HEK293 (cell line): ENCODE measurements at regions not wholly inside any gene's neighbourhood (a gene's known extent, or its start where the extent isn't known, plus 50 kb on each side); places are given as distances from the start of the nearest gene placed in this dataset.

Experiments
- KLF17 ChIP-seq: fragments of 450-650 bp; formaldehyde crosslinking; IDR thresholded peaks from 2 replicates; pipeline ENCODE4 v1.5.1; 2016; ENCODE audit warnings: missing biosample characterization, missing genetic modification characterization
- KLF9 ChIP-seq: fragments of 450-650 bp; formaldehyde crosslinking; IDR thresholded peaks from 2 replicates; pipeline ENCODE4 v1.5.1; 2016; ENCODE audit warnings: missing biosample characterization, missing genetic modification characterization, low read depth
- OVOL3 ChIP-seq: fragments of 450-650 bp; formaldehyde crosslinking; IDR thresholded peaks from 2 replicates; pipeline ENCODE4 v1.5.1; 2016; ENCODE audit warnings: missing biosample characterization, missing genetic modification characterization
- PRDM1 ChIP-seq: fragments of 450-650 bp; formaldehyde crosslinking; IDR thresholded peaks from 2 replicates; pipeline ENCODE4; 2016; ENCODE audit warnings: missing biosample characterization, missing genetic modification characterization
- TCF7L2 ChIP-seq: IDR thresholded peaks from 2 replicates; pipeline ENCODE4 v1.6.1; 2011; ENCODE audit warnings: low read depth, mild to moderate bottlenecking, inconsistent platforms, low read length, moderate library complexity, borderline replicate concordance
- ZEB2 ChIP-seq: fragments of 450-650 bp; formaldehyde crosslinking; IDR thresholded peaks from 2 replicates; pipeline ENCODE4 v1.5.1; 2016; ENCODE audit warnings: missing biosample characterization, missing genetic modification characterization
- ZFP41 ChIP-seq: fragments of 450-650 bp; formaldehyde crosslinking; IDR thresholded peaks from 2 replicates; pipeline ENCODE4 v1.5.1; 2016; ENCODE audit warnings: missing biosample characterization, missing genetic modification characterization, borderline replicate concordance
- ZNF132 ChIP-seq: fragments of 450-650 bp; formaldehyde crosslinking; IDR thresholded peaks from 2 replicates; pipeline ENCODE4 v1.5.1; 2017; ENCODE audit warnings: missing biosample characterization, missing genetic modification characterization, borderline replicate concordance
- ZNF146 ChIP-seq: fragments of 450-650 bp; formaldehyde crosslinking; IDR thresholded peaks from 2 replicates; pipeline ENCODE4 v1.5.1; 2016; ENCODE audit warnings: missing biosample characterization, missing genetic modification characterization
- ZNF148 ChIP-seq: fragments of 450-650 bp; formaldehyde crosslinking; IDR thresholded peaks from 2 replicates; pipeline ENCODE4 v1.5.0; 2017; ENCODE audit warnings: missing biosample characterization, missing genetic modification characterization, borderline replicate concordance
- ZNF155 ChIP-seq: fragments of 450-650 bp; formaldehyde crosslinking; IDR thresholded peaks from 2 replicates; pipeline ENCODE4 v1.5.1; 2016; ENCODE audit warnings: missing biosample characterization, missing genetic modification characterization
- ZNF174 ChIP-seq: fragments of 450-650 bp; formaldehyde crosslinking; IDR thresholded peaks from 2 replicates; pipeline ENCODE4 v1.5.0; 2017; ENCODE audit warnings: missing biosample characterization, mild to moderate bottlenecking, missing genetic modification characterization
- ZNF175 ChIP-seq: fragments of 450-650 bp; formaldehyde crosslinking; IDR thresholded peaks from 2 replicates; pipeline ENCODE4 v1.5.1; 2016; ENCODE audit warnings: missing biosample characterization, missing genetic modification characterization
- ZNF19 ChIP-seq: fragments of 450-650 bp; formaldehyde crosslinking; IDR thresholded peaks from 2 replicates; pipeline ENCODE4; 2016; ENCODE audit warnings: missing biosample characterization, missing genetic modification characterization, low read depth
- ZNF239 ChIP-seq: fragments of 450-650 bp; formaldehyde crosslinking; IDR thresholded peaks from 2 replicates; pipeline ENCODE4 v1.5.1; 2016; ENCODE audit warnings: missing biosample characterization, missing genetic modification characterization
- ZNF302 ChIP-seq: fragments of 450-650 bp; formaldehyde crosslinking; IDR thresholded peaks from 2 replicates; pipeline ENCODE4 v1.5.1; 2016; ENCODE audit warnings: missing biosample characterization, missing genetic modification characterization, low read depth
- ZNF341 ChIP-seq: fragments of 450-650 bp; formaldehyde crosslinking; IDR thresholded peaks from 2 replicates; pipeline ENCODE4; 2016; ENCODE audit warnings: low read depth, missing biosample characterization, missing genetic modification characterization
- ZNF350 ChIP-seq: fragments of 450-650 bp; formaldehyde crosslinking; IDR thresholded peaks from 2 replicates; pipeline ENCODE4 v1.5.0; 2017; ENCODE audit warnings: missing biosample characterization, mild to moderate bottlenecking, missing genetic modification characterization
- ZNF433 ChIP-seq: fragments of 450-650 bp; formaldehyde crosslinking; IDR thresholded peaks from 2 replicates; pipeline ENCODE4 v1.5.1; 2016; ENCODE audit warnings: missing biosample characterization, missing genetic modification characterization, low read depth
- ZNF510 ChIP-seq: fragments of 450-650 bp; formaldehyde crosslinking; IDR thresholded peaks from 2 replicates; pipeline ENCODE4 v1.5.1; 2018; ENCODE audit warnings: mild to moderate bottlenecking, missing genetic modification characterization, missing biosample characterization; ENCODE audit not compliant: insufficient replicate concordance
- ZNF530 ChIP-seq: fragments of 450-650 bp; formaldehyde crosslinking; IDR thresholded peaks from 2 replicates; pipeline ENCODE4 v1.5.1; 2016; ENCODE audit warnings: low read depth, missing biosample characterization, missing genetic modification characterization
- ZNF621 ChIP-seq: fragments of 450-650 bp; formaldehyde crosslinking; IDR thresholded peaks from 2 replicates; pipeline ENCODE4 v1.5.1; 2017; ENCODE audit warnings: missing biosample characterization, missing genetic modification characterization
- ZNF654 ChIP-seq: fragments of 450-650 bp; formaldehyde crosslinking; IDR thresholded peaks from 2 replicates; pipeline ENCODE4 v1.5.1; 2016; ENCODE audit warnings: low read depth, missing biosample characterization, missing genetic modification characterization
- ZNF701 ChIP-seq: fragments of 450-650 bp; formaldehyde crosslinking; IDR thresholded peaks from 2 replicates; pipeline ENCODE4 v1.5.1; 2016; ENCODE audit warnings: missing biosample characterization, missing genetic modification characterization
- ZNF830 ChIP-seq: fragments of 450-650 bp; IDR thresholded peaks from 2 replicates; pipeline ENCODE4 v1.5.0; 2018; ENCODE audit warnings: missing biosample characterization, missing genetic modification characterization, low read depth, mild to moderate bottlenecking, moderate library complexity
- ZXDB ChIP-seq: fragments of 450-650 bp; formaldehyde crosslinking; IDR thresholded peaks from 2 replicates; pipeline ENCODE4 v1.5.1; 2016; ENCODE audit warnings: missing biosample characterization, missing genetic modification characterization
- TF ChIP-seq, protein P1 (sequence below): fragments of 450-650 bp; formaldehyde crosslinking; optimal IDR thresholded peaks from 2 replicates; pipeline ENCODE3; 2016; ENCODE audit warnings: missing biosample characterization, mild to moderate bottlenecking, missing genetic modification characterization
- TF ChIP-seq, protein P2 (sequence below): fragments of 450-650 bp; formaldehyde crosslinking; IDR thresholded peaks from 2 replicates; pipeline ENCODE4 v1.5.1; 2016; ENCODE audit warnings: missing biosample characterization, missing genetic modification characterization, borderline replicate concordance
- TF ChIP-seq, protein P3 (sequence below): fragments of 450-650 bp; formaldehyde crosslinking; IDR thresholded peaks from 2 replicates; pipeline ENCODE4 v1.5.1; 2016; ENCODE audit warnings: missing biosample characterization, missing genetic modification characterization
- TF ChIP-seq, protein P4 (sequence below): fragments of 450-650 bp; formaldehyde crosslinking; IDR thresholded peaks from 2 replicates; pipeline ENCODE4; 2016; ENCODE audit warnings: missing biosample characterization, missing genetic modification characterization

DNA sequence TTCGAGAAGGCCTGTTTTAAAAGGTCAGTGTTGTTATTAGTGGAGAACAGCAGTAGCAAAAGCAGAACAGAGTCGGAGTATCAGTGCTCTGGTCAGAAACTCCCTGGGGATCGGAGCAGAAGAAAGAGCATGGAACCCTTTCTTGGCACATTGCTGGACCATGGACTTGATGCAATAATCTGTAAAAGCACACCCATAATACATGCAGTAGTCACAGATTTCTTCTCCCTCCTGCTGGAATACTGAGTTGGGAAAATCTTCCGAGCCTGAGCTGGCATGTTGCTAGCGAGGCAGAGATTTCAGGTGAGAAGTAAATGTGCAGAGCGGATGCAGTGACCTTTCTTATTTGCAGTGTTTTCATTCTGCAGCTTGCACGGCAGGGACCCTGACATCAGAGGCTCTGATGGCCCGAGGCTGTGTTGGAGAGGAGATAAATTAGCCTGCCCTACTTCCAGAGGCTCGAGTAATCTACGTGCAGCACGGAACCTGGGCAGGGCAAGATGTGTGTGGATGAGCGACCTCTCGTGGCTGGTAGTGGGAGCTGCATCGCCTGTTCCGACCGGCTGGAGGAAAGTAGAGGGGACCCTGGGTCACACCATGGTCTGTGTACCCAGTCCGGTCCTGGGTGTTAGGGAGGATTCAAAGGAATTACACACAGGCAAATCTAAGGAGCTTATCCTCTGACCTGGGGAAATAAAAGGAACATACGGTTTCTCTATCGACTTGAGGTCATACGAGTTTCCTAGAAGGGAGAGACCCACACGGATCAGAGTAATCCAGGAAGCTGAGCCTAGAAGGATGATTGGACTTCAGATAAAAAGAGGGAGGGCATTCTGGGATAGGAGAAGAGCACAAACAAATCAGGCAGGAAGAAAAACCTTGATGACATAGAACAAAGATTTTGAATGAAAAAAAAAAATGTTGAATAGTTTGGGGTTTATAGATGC lies 137.0 kb upstream of the STMND1 start (continued):
- TF ChIP-seq ZNF146 (tag by site-specific recombination) (no peak), ZNF341 (tag by site-specific recombination) (no peak), TCF7L2 (peak; percentile 91), ZNF19 (tag by site-specific recombination) (0 out of 2 replicates have a peak, but pooled peaks have one; percentile 48), ZNF654 (peak; percentile 97), KLF9 (tag by site-specific recombination) (peak; percentile 17; the same call in 1 of the 2 replicates), ZNF132 (tag by site-specific recombination) (no peak), ZNF830 (tag by site-specific recombination) (no peak), ZNF239 (no peak), ZNF302 (tag by site-specific recombination) (no peak), ZNF433 (no peak), ZNF174 (tag by site-specific recombination) (no peak), ZFP41 (tag by site-specific recombination) (no peak), ZNF350 (no peak), ZNF155 (tag by site-specific recombination) (no peak), ZNF530 (tag by site-specific recombination) (no peak), PRDM1 (tag by site-specific recombination) (no peak), OVOL3 (no peak), ZEB2 (tag by site-specific recombination) (peak; percentile 90), ZNF701 (tag by site-specific recombination) (no peak), KLF17 (tag by site-specific recombination) (no peak), ZNF148 (tag by site-specific recombination) (no peak), ZXDB (peak; percentile 90), ZNF175 (no peak), ZNF621 (tag by site-specific recombination) (no peak), ZNF510 (tag by site-specific recombination) (no peak)
- TF ChIP-seq, protein P1, sequence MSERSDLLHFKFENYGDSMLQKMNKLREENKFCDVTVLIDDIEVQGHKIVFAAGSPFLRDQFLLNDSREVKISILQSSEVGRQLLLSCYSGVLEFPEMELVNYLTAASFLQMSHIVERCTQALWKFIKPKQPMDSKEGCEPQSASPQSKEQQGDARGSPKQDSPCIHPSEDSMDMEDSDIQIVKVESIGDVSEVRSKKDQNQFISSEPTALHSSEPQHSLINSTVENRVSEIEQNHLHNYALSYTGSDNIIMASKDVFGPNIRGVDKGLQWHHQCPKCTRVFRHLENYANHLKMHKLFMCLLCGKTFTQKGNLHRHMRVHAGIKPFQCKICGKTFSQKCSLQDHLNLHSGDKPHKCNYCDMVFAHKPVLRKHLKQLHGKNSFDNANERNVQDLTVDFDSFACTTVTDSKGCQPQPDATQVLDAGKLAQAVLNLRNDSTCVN (tag by site-specific recombination), result no peak
- TF ChIP-seq, protein P2, sequence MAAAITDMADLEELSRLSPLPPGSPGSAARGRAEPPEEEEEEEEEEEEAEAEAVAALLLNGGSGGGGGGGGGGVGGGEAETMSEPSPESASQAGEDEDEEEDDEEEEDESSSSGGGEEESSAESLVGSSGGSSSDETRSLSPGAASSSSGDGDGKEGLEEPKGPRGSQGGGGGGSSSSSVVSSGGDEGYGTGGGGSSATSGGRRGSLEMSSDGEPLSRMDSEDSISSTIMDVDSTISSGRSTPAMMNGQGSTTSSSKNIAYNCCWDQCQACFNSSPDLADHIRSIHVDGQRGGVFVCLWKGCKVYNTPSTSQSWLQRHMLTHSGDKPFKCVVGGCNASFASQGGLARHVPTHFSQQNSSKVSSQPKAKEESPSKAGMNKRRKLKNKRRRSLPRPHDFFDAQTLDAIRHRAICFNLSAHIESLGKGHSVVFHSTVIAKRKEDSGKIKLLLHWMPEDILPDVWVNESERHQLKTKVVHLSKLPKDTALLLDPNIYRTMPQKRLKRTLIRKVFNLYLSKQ (tag by site-specific recombination), result no peak
- TF ChIP-seq, protein P3, sequence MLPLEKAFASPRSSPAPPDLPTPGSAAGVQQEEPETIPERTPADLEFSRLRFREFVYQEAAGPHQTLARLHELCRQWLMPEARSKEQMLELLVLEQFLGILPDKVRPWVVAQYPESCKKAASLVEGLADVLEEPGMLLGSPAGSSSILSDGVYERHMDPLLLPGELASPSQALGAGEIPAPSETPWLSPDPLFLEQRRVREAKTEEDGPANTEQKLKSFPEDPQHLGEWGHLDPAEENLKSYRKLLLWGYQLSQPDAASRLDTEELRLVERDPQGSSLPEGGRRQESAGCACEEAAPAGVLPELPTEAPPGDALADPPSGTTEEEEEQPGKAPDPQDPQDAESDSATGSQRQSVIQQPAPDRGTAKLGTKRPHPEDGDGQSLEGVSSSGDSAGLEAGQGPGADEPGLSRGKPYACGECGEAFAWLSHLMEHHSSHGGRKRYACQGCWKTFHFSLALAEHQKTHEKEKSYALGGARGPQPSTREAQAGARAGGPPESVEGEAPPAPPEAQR, result no peak
- TF ChIP-seq, protein P4, sequence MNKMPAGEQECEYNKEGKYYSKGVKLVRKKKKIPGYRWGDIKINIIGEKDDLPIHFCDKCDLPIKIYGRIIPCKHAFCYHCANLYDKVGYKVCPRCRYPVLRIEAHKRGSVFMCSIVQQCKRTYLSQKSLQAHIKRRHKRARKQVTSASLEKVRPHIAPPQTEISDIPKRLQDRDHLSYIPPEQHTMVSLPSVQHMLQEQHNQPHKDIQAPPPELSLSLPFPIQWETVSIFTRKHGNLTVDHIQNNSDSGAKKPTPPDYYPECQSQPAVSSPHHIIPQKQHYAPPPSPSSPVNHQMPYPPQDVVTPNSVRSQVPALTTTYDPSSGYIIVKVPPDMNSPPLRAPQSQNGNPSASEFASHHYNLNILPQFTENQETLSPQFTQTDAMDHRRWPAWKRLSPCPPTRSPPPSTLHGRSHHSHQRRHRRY (tag by site-specific recombination), result no peak
